WTC11 (cell line): ENCODE measurements at regions not wholly inside any gene's neighbourhood (a gene's known extent, or its start where the extent isn't known, plus 50 kb on each side); places are given as distances from the start of the nearest gene placed in this dataset.

Source experiments
- ATAC-seq: fragments of 200-7000 bp; cut with Tn5 transposase; 2 replicates; pipeline ENCODE4 v1.10.0; 2021; ENCODE audit warnings: mild to moderate bottlenecking, moderate library complexity
- CTCF ChIA-PET: fragments of 300-600 bp; sonication (Branson Sonifier 250); formaldehyde crosslinking; loops from one replicate; lab custom pipeline; 2021; ENCODE audit warnings: antibody characterized with exemption; lab: Charles Lee
- POLR2A ChIA-PET: fragments of 350-600 bp; sonication (Branson Sonifier 250); formaldehyde crosslinking; loops from one replicate; lab custom pipeline; 2021; ENCODE audit warnings: antibody characterized with exemption; lab: Charles Lee
- DNase-seq: peaks from one replicate; pipeline ENCODE4 v3.0.0; 2021; ENCODE audit warnings: low spot score
- H3K27ac Mint-ChIP-seq: 2 replicates; pipeline ENCODE4 v1.8.0; 2021; ENCODE audit warnings: mixed read lengths
- H3K27me3 Mint-ChIP-seq: 2 replicates; pipeline ENCODE4 v1.8.0; 2021; ENCODE audit warnings: low read depth, mild to moderate bottlenecking, moderate library complexity, mixed read lengths
- H3K36me3 Mint-ChIP-seq: 2 replicates; pipeline ENCODE4 v1.8.0; 2021; ENCODE audit warnings: mixed read lengths
- H3K4me1 Mint-ChIP-seq: 2 replicates; pipeline ENCODE4 v1.8.0; 2022; ENCODE audit warnings: mixed read lengths
- H3K4me3 Mint-ChIP-seq: 2 replicates; pipeline ENCODE4 v1.8.0; 2021; ENCODE audit warnings: mild to moderate bottlenecking, moderate library complexity, mixed read lengths
- H3K9me3 Mint-ChIP-seq: 2 replicates; pipeline ENCODE4 v1.8.0; 2021; ENCODE audit warnings: mixed read lengths
- ATF1 ChIP-seq: sonication (generic); formaldehyde crosslinking; IDR thresholded peaks from 2 replicates; pipeline ENCODE4 v1.8.1; 2023; ENCODE audit warnings: mild to moderate bottlenecking, moderate library complexity, missing genetic modification reagents
- CREB1 ChIP-seq: sonication (generic); formaldehyde crosslinking; IDR thresholded peaks from 2 replicates; pipeline ENCODE4 v1.8.0; 2023; ENCODE audit warnings: mild to moderate bottlenecking, missing genetic modification reagents
- ELF4 ChIP-seq: sonication (generic); formaldehyde crosslinking; IDR thresholded peaks from 2 replicates; pipeline ENCODE4 v1.8.1; 2022; ENCODE audit warnings: low read depth, mild to moderate bottlenecking, moderate library complexity, missing genetic modification reagents
- ESRRA ChIP-seq: sonication (generic); formaldehyde crosslinking; IDR thresholded peaks from 2 replicates; pipeline ENCODE4 v1.8.1; 2022; ENCODE audit warnings: mild to moderate bottlenecking, missing genetic modification reagents, borderline replicate concordance
- ETV6 ChIP-seq: sonication (generic); formaldehyde crosslinking; IDR thresholded peaks from 2 replicates; pipeline ENCODE4 v1.8.1; 2022; ENCODE audit warnings: mild to moderate bottlenecking, missing genetic modification reagents
- FOXJ3 ChIP-seq: sonication (generic); formaldehyde crosslinking; IDR thresholded peaks from 2 replicates; pipeline ENCODE4 v1.9.0; 2021; ENCODE audit warnings: missing genetic modification reagents, mild to moderate bottlenecking, borderline replicate concordance
- GABPB1 ChIP-seq: sonication (generic); formaldehyde crosslinking; IDR thresholded peaks from 2 replicates; pipeline ENCODE4 v1.8.1; 2023; ENCODE audit warnings: mild to moderate bottlenecking, missing genetic modification reagents
- GRHL2 ChIP-seq: fragments of 250-450 bp; sonication (Bioruptor Pico); IDR thresholded peaks from 2 replicates; pipeline ENCODE4 v1.8.0; 2022; ENCODE audit warnings: mild to moderate bottlenecking, moderate library complexity; ENCODE audit not compliant: insufficient replicate concordance, severe bottlenecking
- GTF2I ChIP-seq: fragments of 250-450 bp; sonication (Bioruptor Pico); conservative IDR thresholded peaks from 2 replicates; pipeline ENCODE4 v1.4.0; 2021; ENCODE audit warnings: mild to moderate bottlenecking
- KAT7 ChIP-seq: sonication (generic); formaldehyde crosslinking; IDR thresholded peaks from 2 replicates; pipeline ENCODE4 v1.8.1; 2023; ENCODE audit warnings: missing genetic modification reagents, mild to moderate bottlenecking, borderline replicate concordance
- NR1H2 ChIP-seq: sonication (generic); formaldehyde crosslinking; IDR thresholded peaks from 2 replicates; pipeline ENCODE4 v1.9.0; 2021; ENCODE audit warnings: mild to moderate bottlenecking, moderate library complexity, missing genetic modification reagents
- NR2C2 ChIP-seq: sonication (generic); formaldehyde crosslinking; IDR thresholded peaks from 2 replicates; pipeline ENCODE4 v1.8.0; 2022; ENCODE audit warnings: mild to moderate bottlenecking, missing genetic modification reagents
- NR3C1 ChIP-seq: sonication (generic); formaldehyde crosslinking; conservative IDR thresholded peaks from 2 replicates; pipeline ENCODE4 v1.8.1; 2023; ENCODE audit warnings: low read depth, mild to moderate bottlenecking, missing genetic modification reagents
- OVOL2 ChIP-seq: fragments of 250-450 bp; sonication (Bioruptor Pico); IDR thresholded peaks from 2 replicates; pipeline ENCODE4 v1.9.0; 2021; ENCODE audit warnings: mild to moderate bottlenecking, borderline replicate concordance
- PRRX2 ChIP-seq: fragments of 250-450 bp; sonication (Bioruptor Pico); IDR thresholded peaks from 2 replicates; pipeline ENCODE4 v1.8.0; 2021; ENCODE audit warnings: mild to moderate bottlenecking
- RELA ChIP-seq: sonication (generic); formaldehyde crosslinking; IDR thresholded peaks from 2 replicates; pipeline ENCODE4 v1.8.1; 2022; ENCODE audit warnings: missing genetic modification reagents, mild to moderate bottlenecking, borderline replicate concordance
- RORB ChIP-seq: fragments of 250-450 bp; sonication (Bioruptor Pico); IDR thresholded peaks from 2 replicates; pipeline ENCODE4 v1.9.0; 2021; ENCODE audit warnings: mild to moderate bottlenecking
- SMAD3 ChIP-seq: sonication (generic); formaldehyde crosslinking; IDR thresholded peaks from 2 replicates; pipeline ENCODE4 v1.8.0; 2022; ENCODE audit warnings: missing genetic modification reagents, mild to moderate bottlenecking, borderline replicate concordance
- TEAD1 ChIP-seq: sonication (generic); formaldehyde crosslinking; IDR thresholded peaks from 2 replicates; pipeline ENCODE4 v1.8.0; 2022; ENCODE audit warnings: mild to moderate bottlenecking, missing genetic modification reagents
- TP53 ChIP-seq: sonication (generic); formaldehyde crosslinking; IDR thresholded peaks from 2 replicates; pipeline ENCODE4 v1.8.1; 2023; ENCODE audit warnings: mild to moderate bottlenecking, missing genetic modification reagents
- TF ChIP-seq, protein P1 (sequence below): sonication (generic); formaldehyde crosslinking; IDR thresholded peaks from 2 replicates; pipeline ENCODE4 v1.8.0; 2023; ENCODE audit warnings: mild to moderate bottlenecking, missing genetic modification reagents
- TF ChIP-seq, protein P2 (sequence below): sonication (generic); formaldehyde crosslinking; IDR thresholded peaks from 2 replicates; pipeline ENCODE4 v1.8.1; 2023; ENCODE audit warnings: mild to moderate bottlenecking, missing genetic modification reagents, moderate library complexity
- TF ChIP-seq, protein P3 (sequence below): sonication (generic); formaldehyde crosslinking; IDR thresholded peaks from 2 replicates; pipeline ENCODE4 v1.8.1; 2022; ENCODE audit warnings: missing genetic modification reagents, borderline replicate concordance
- TF ChIP-seq, protein P4 (sequence below): sonication (generic); formaldehyde crosslinking; IDR thresholded peaks from 2 replicates; pipeline ENCODE4 v1.8.0; 2022; ENCODE audit warnings: mild to moderate bottlenecking, missing genetic modification reagents
- TF ChIP-seq, protein P5 (sequence below): sonication (generic); formaldehyde crosslinking; IDR thresholded peaks from 2 replicates; pipeline ENCODE4 v1.8.0; 2023; ENCODE audit warnings: missing genetic modification reagents
- TF ChIP-seq, protein P6 (sequence below): fragments of 250-450 bp; sonication (Bioruptor Pico); IDR thresholded peaks from 2 replicates; pipeline ENCODE4 v1.9.0; 2021; ENCODE audit warnings: mild to moderate bottlenecking, borderline replicate concordance
- TF ChIP-seq, protein P7 (sequence below): sonication (generic); formaldehyde crosslinking; IDR thresholded peaks from 2 replicates; pipeline ENCODE4 v1.8.1; 2022; ENCODE audit warnings: mild to moderate bottlenecking, missing genetic modification reagents, moderate library complexity, borderline replicate concordance

DNA sequence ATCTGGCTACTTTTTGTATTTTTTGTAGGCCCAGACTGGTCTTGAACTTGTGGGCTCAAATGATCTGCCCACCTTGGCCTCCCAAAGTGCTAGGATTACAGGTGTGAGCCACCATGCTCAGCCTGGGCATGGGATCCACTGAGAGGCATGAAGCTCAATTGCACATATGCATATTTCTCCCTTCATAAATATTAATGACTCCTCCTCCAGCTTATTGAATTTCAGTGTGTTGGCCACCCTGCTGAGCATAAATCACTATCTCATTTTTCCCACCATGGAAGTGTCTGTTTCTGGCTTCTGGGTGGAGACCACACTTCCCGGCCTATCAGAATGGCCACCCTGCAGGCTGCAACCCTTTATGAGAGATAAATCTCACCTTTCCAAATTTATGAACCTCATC lies 53.6 kb upstream of the KIF16B start:
- peaks cover 9% of the 10 kb centered on the region; the same call in 1 of the 2 replicates for H3K9me3 Mint-ChIP-seq
- H3K4me1 Mint-ChIP-seq, result no peaks in the 10 kb centered on the region
- no peak overlapping the region for H3K4me3 Mint-ChIP-seq
- H3K27me3 Mint-ChIP-seq, result no peaks in the 10 kb centered on the region; the same call in 1 of the 2 replicates
- POLR2A ChIA-PET, result no interaction called here
- no peak for ATAC-seq
- no peaks in the 10 kb centered on the region for H3K36me3 Mint-ChIP-seq
- CTCF ChIA-PET, result no interaction called here
- no peak for DNase-seq
- no peak for TF ChIP-seq ETV6 (CRISPR knock-in tag)
- TF ChIP-seq RORB (CRISPR knock-in tag), result no peak
- TF ChIP-seq ATF1 (CRISPR knock-in tag), result no peak
- no peak for TF ChIP-seq RELA (CRISPR knock-in tag)
- TF ChIP-seq, protein P1, sequence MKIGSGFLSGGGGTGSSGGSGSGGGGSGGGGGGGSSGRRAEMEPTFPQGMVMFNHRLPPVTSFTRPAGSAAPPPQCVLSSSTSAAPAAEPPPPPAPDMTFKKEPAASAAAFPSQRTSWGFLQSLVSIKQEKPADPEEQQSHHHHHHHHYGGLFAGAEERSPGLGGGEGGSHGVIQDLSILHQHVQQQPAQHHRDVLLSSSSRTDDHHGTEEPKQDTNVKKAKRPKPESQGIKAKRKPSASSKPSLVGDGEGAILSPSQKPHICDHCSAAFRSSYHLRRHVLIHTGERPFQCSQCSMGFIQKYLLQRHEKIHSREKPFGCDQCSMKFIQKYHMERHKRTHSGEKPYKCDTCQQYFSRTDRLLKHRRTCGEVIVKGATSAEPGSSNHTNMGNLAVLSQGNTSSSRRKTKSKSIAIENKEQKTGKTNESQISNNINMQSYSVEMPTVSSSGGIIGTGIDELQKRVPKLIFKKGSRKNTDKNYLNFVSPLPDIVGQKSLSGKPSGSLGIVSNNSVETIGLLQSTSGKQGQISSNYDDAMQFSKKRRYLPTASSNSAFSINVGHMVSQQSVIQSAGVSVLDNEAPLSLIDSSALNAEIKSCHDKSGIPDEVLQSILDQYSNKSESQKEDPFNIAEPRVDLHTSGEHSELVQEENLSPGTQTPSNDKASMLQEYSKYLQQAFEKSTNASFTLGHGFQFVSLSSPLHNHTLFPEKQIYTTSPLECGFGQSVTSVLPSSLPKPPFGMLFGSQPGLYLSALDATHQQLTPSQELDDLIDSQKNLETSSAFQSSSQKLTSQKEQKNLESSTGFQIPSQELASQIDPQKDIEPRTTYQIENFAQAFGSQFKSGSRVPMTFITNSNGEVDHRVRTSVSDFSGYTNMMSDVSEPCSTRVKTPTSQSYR (CRISPR knock-in tag), result no peak
- TF ChIP-seq CREB1 (CRISPR knock-in tag), result no peak
- no peak for TF ChIP-seq NR1H2
- TF ChIP-seq FOXJ3, result no peak
- no peak for TF ChIP-seq KAT7 (CRISPR knock-in tag)
- no peak for TF ChIP-seq GTF2I
- TF ChIP-seq, protein P2, sequence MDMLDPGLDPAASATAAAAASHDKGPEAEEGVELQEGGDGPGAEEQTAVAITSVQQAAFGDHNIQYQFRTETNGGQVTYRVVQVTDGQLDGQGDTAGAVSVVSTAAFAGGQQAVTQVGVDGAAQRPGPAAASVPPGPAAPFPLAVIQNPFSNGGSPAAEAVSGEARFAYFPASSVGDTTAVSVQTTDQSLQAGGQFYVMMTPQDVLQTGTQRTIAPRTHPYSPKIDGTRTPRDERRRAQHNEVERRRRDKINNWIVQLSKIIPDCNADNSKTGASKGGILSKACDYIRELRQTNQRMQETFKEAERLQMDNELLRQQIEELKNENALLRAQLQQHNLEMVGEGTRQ, result no peak
- TF ChIP-seq GRHL2, result no peak
- no peak for TF ChIP-seq NR3C1
- no peak for TF ChIP-seq PRRX2
- TF ChIP-seq OVOL2 (CRISPR knock-in tag), result no peak
- no peak for TF ChIP-seq SMAD3 (CRISPR knock-in tag)
- TF ChIP-seq TP53 (CRISPR knock-in tag), result no peak
- TF ChIP-seq, protein P3, sequence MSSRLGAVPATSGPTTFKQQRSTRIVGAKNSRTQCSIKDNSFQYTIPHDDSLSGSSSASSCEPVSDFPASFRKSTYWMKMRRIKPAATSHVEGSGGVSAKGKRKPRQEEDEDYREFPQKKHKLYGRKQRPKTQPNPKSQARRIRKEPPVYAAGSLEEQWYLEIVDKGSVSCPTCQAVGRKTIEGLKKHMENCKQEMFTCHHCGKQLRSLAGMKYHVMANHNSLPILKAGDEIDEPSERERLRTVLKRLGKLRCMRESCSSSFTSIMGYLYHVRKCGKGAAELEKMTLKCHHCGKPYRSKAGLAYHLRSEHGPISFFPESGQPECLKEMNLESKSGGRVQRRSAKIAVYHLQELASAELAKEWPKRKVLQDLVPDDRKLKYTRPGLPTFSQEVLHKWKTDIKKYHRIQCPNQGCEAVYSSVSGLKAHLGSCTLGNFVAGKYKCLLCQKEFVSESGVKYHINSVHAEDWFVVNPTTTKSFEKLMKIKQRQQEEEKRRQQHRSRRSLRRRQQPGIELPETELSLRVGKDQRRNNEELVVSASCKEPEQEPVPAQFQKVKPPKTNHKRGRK (CRISPR knock-in tag), result no peak
- TF ChIP-seq, protein P4, sequence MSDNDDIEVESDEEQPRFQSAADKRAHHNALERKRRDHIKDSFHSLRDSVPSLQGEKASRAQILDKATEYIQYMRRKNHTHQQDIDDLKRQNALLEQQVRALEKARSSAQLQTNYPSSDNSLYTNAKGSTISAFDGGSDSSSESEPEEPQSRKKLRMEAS (CRISPR knock-in tag), result no peak
- no peak overlapping the region for H3K27ac Mint-ChIP-seq

DNA sequence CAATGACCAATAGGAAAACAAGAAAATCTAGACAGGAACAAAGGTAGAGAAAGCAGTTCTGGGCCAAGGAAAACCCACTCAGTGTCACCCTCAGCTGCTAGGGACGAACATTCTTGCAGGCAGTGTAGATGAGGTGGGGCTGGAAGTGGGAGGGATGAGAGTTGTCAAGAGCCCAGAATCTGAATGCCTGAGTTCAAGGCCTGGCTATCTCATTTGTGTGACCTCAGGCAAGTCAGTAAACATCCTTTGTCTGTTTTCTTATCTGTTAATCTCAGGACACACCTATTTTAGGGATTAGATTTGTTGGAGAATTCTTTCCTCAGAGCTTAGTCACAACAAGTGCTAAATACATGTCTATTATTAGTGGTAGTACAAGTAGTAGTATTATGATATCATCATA lies 50.9 kb upstream of the KIF16B start:
- DNase-seq (no peak), ATAC-seq (no peak)
- Mint-ChIP-seq H3K27me3 (no peaks in the 10 kb centered on the region), H3K27ac (no peak overlapping the region), H3K4me1 (no peaks in the 10 kb centered on the region), H3K9me3 (peaks cover 12% of the 10 kb centered on the region), H3K36me3 (no peaks in the 10 kb centered on the region), H3K4me3 (no peak overlapping the region)
- CTCF ChIA-PET, result no interaction called here
- POLR2A ChIA-PET, result no interaction called here
- TF ChIP-seq TEAD1 (CRISPR knock-in tag) (no peak), KAT7 (CRISPR knock-in tag) (no peak), FOXJ3 (no peak), ESRRA (no peak), ELF4 (CRISPR knock-in tag) (no peak), GABPB1 (CRISPR knock-in tag) (no peak), NR3C1 (no peak), NR2C2 (CRISPR knock-in tag) (no peak)
- TF ChIP-seq, protein P5, sequence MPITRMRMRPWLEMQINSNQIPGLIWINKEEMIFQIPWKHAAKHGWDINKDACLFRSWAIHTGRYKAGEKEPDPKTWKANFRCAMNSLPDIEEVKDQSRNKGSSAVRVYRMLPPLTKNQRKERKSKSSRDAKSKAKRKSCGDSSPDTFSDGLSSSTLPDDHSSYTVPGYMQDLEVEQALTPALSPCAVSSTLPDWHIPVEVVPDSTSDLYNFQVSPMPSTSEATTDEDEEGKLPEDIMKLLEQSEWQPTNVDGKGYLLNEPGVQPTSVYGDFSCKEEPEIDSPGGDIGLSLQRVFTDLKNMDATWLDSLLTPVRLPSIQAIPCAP, result no peak
- TF ChIP-seq, protein P6, sequence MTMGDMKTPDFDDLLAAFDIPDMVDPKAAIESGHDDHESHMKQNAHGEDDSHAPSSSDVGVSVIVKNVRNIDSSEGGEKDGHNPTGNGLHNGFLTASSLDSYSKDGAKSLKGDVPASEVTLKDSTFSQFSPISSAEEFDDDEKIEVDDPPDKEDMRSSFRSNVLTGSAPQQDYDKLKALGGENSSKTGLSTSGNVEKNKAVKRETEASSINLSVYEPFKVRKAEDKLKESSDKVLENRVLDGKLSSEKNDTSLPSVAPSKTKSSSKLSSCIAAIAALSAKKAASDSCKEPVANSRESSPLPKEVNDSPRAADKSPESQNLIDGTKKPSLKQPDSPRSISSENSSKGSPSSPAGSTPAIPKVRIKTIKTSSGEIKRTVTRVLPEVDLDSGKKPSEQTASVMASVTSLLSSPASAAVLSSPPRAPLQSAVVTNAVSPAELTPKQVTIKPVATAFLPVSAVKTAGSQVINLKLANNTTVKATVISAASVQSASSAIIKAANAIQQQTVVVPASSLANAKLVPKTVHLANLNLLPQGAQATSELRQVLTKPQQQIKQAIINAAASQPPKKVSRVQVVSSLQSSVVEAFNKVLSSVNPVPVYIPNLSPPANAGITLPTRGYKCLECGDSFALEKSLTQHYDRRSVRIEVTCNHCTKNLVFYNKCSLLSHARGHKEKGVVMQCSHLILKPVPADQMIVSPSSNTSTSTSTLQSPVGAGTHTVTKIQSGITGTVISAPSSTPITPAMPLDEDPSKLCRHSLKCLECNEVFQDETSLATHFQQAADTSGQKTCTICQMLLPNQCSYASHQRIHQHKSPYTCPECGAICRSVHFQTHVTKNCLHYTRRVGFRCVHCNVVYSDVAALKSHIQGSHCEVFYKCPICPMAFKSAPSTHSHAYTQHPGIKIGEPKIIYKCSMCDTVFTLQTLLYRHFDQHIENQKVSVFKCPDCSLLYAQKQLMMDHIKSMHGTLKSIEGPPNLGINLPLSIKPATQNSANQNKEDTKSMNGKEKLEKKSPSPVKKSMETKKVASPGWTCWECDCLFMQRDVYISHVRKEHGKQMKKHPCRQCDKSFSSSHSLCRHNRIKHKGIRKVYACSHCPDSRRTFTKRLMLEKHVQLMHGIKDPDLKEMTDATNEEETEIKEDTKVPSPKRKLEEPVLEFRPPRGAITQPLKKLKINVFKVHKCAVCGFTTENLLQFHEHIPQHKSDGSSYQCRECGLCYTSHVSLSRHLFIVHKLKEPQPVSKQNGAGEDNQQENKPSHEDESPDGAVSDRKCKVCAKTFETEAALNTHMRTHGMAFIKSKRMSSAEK (CRISPR knock-in tag), result no peak
- TF ChIP-seq, protein P7, sequence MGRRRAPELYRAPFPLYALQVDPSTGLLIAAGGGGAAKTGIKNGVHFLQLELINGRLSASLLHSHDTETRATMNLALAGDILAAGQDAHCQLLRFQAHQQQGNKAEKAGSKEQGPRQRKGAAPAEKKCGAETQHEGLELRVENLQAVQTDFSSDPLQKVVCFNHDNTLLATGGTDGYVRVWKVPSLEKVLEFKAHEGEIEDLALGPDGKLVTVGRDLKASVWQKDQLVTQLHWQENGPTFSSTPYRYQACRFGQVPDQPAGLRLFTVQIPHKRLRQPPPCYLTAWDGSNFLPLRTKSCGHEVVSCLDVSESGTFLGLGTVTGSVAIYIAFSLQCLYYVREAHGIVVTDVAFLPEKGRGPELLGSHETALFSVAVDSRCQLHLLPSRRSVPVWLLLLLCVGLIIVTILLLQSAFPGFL (CRISPR knock-in tag), result no peak
